ENCODE measurements at regions not wholly inside any gene's neighbourhood (a gene's known extent, or its start where the extent isn't known, plus 50 kb on each side); places are given as distances from the start of the nearest gene placed in this dataset.
"Not testable (repeated sequence)": the region's sequence is repeated elsewhere in the genome, so short reads cannot be mapped to it uniquely, and the experiment has no call there.

DNA sequence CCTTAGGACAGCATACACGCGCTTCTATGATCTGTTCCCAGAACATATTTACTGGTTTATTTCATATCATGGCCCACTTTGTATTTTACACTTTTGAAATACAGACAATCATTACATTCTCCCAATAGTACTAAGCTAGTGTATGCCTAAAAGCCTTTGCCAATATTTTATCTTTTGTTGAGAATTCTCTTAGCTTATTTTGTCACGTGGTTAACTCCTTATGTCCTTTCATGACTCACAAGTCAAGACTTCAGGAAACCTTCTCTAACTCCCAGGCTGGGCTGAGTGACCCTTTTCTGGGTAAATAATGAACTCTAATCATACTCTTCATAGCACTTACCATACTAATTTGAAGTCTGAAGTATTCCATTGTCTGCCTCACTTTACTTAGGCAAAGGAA, 444.8 kb downstream of the ZNF33B start:
- TF ChIP-seq, protein P1, sequence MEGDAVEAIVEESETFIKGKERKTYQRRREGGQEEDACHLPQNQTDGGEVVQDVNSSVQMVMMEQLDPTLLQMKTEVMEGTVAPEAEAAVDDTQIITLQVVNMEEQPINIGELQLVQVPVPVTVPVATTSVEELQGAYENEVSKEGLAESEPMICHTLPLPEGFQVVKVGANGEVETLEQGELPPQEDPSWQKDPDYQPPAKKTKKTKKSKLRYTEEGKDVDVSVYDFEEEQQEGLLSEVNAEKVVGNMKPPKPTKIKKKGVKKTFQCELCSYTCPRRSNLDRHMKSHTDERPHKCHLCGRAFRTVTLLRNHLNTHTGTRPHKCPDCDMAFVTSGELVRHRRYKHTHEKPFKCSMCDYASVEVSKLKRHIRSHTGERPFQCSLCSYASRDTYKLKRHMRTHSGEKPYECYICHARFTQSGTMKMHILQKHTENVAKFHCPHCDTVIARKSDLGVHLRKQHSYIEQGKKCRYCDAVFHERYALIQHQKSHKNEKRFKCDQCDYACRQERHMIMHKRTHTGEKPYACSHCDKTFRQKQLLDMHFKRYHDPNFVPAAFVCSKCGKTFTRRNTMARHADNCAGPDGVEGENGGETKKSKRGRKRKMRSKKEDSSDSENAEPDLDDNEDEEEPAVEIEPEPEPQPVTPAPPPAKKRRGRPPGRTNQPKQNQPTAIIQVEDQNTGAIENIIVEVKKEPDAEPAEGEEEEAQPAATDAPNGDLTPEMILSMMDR (IDR thresholded peaks at IDR 0.05) = not testable (repeated sequence)
- not testable (repeated sequence) for TF ChIP-seq POLR2A (IDR thresholded peaks at IDR 0.05)

Measured in right lobe of liver (tissue), 4 donors.